22Rv1 (cell line): ENCODE measurements at regions not wholly inside any gene's neighbourhood (a gene's known extent, or its start where the extent isn't known, plus 50 kb on each side); places are given as distances from the start of the nearest gene placed in this dataset.

Experiments used
- ZFX ChIP-seq: fragments of 450-650 bp; IDR thresholded peaks from 2 replicates; pipeline ENCODE4 v1.6.1; 2017; ENCODE audit warnings: antibody characterized with exemption, borderline replicate concordance
- TF ChIP-seq, protein P1 (sequence below): fragments of 450-650 bp; IDR thresholded peaks from 2 replicates; pipeline ENCODE4 v1.5.1; 2017; ENCODE audit warnings: mild to moderate bottlenecking

DNA sequence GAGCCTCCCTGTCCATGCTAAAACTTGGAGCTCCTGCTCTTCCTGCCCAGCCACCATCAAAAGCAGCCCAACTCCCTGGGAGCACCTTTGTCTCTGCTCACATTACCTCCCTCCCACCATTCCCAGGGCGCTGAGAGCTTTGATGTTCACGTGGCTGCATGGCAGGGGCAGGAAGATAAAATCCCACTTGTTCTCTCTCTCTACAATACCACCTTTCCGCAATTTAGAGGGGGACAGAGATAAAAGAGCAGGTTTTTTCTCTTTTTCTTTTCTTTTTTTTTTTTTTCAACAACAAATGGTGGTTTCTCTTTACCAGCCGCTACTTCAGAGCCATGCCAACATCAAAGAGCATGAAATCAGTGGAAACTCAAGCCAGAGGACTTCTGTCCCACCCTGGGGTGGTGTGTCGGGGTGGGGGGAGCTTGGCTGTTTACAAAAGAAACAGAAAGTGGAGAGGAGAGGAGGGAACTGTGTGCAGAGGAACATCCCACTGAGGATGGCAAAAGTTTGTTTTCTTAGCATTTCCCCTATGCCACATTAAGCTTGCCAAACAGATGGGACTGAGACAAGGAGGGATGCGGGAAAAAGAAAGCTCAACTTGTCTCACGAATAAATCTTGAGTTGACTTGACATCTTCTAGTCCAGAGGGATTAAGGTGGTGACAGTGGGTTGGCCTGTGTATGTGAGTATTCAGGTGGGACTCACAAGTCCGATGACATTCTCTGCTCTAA, 103.7 kb upstream of the NUDT4 start:
- TF ChIP-seq, protein P1, sequence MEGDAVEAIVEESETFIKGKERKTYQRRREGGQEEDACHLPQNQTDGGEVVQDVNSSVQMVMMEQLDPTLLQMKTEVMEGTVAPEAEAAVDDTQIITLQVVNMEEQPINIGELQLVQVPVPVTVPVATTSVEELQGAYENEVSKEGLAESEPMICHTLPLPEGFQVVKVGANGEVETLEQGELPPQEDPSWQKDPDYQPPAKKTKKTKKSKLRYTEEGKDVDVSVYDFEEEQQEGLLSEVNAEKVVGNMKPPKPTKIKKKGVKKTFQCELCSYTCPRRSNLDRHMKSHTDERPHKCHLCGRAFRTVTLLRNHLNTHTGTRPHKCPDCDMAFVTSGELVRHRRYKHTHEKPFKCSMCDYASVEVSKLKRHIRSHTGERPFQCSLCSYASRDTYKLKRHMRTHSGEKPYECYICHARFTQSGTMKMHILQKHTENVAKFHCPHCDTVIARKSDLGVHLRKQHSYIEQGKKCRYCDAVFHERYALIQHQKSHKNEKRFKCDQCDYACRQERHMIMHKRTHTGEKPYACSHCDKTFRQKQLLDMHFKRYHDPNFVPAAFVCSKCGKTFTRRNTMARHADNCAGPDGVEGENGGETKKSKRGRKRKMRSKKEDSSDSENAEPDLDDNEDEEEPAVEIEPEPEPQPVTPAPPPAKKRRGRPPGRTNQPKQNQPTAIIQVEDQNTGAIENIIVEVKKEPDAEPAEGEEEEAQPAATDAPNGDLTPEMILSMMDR, result no peak
- TF ChIP-seq ZFX, result no peak
